GM12892 (cell line): ENCODE measurements at regions not wholly inside any gene's neighbourhood (a gene's known extent, or its start where the extent isn't known, plus 50 kb on each side); places are given as distances from the start of the nearest gene placed in this dataset.

ENCODE experiments used
- POLR2A ChIP-seq: IDR thresholded peaks from 2 replicates; pipeline ENCODE4 v1.6.1; 2011; ENCODE audit warnings: low read depth, low read length, control low read depth
- POLR2AphosphoS5 ChIP-seq: IDR thresholded peaks from 2 replicates; pipeline ENCODE4 v1.6.1; 2011; ENCODE audit warnings: low read depth, low read length, control low read depth
- TAF1 ChIP-seq: IDR thresholded peaks from 2 replicates; pipeline ENCODE4 v1.6.1; 2011; ENCODE audit warnings: low read depth, mild to moderate bottlenecking, control low read depth, low read length, borderline replicate concordance

DNA sequence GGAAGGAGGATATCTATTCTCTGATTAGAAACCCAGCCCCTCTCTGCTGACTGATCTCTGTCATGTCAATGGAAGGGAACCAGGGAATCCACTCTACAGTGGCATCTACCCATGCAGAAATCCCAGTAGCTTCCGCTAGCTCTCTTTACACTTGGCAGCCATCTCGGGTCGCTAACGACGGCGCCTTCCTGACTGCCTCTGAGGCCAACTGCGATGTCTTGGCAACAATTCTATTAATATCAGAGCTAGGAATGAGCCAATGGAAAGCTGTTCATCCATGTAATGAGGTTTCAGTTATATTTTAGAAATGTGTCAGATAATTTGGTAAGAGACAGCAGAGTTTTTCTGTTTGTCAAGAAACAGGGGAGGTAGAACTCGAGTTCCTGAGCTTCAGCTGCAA, 67.6 kb upstream of the ATP10B start:
- no peak for TF ChIP-seq POLR2A
- TF ChIP-seq TAF1 = no peak
- TF ChIP-seq POLR2AphosphoS5 = no peak
